ENCODE measurements at regions not wholly inside any gene's neighbourhood (a gene's known extent, or its start where the extent isn't known, plus 50 kb on each side); places are given as distances from the start of the nearest gene placed in this dataset.

- DNase-seq (ENCODE audit: low read depth): no peak
- no peak overlapping the region for H3K4me3 ChIP-seq (ENCODE audit: low read depth, low read length)
- TF ChIP-seq, protein P1, sequence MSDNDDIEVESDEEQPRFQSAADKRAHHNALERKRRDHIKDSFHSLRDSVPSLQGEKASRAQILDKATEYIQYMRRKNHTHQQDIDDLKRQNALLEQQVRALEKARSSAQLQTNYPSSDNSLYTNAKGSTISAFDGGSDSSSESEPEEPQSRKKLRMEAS (IDR thresholded peaks at IDR 0.05; ENCODE audit: low read depth, low read length): no peak
- TF ChIP-seq CTCF (IDR thresholded peaks at IDR 0.05; ENCODE audit: low read depth, low read length): no peak
- no peak for TF ChIP-seq MYC (IDR thresholded peaks at IDR 0.05; ENCODE audit: low read depth, low read length)
- no peak for TF ChIP-seq POLR2A (IDR thresholded peaks at IDR 0.05; ENCODE audit: extremely low read depth, insufficient read length)
Measured at GRCh38 chr18:39200153-39200552, 1634.6 kb upstream of the CELF4 start.

- H3K4me3 ChIP-seq (ENCODE audit: low read depth, low read length): no peak overlapping the region
- no peak for DNase-seq (ENCODE audit: low read depth)
- TF ChIP-seq CTCF (IDR thresholded peaks at IDR 0.05; ENCODE audit: low read depth, low read length): no peak
- TF ChIP-seq MYC (IDR thresholded peaks at IDR 0.05; ENCODE audit: low read depth, low read length): no peak
- no peak for TF ChIP-seq POLR2A (IDR thresholded peaks at IDR 0.05; ENCODE audit: extremely low read depth, insufficient read length)
Measured at GRCh38 chr18:39199231-39199855, 1633.7 kb upstream of the CELF4 start.

DNA sequence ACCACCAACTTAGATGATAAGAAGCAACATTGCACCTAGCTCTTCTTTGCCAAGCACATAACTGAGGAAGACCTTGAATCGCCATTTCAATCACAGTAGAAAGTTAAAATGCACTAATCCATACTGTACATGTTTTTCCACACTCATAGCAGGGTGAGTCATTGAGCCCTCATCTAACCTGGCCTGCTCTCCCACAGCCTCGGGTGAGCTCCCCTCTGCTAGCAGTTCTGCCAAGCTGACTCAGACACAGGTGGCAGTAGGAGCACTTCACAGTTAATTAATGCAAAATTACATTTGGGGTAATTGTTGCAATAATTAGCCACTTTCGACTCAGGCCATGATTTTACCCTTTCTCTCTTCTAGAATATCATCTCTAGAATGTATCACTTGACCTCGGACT lies 1632.8 kb upstream of the CELF4 start:
- TF ChIP-seq CTCF (IDR thresholded peaks at IDR 0.05; ENCODE audit: low read depth, low read length): no peak
- no peak for TF ChIP-seq MYC (IDR thresholded peaks at IDR 0.05; ENCODE audit: low read depth, low read length)
- TF ChIP-seq, protein P1 (IDR thresholded peaks at IDR 0.05; ENCODE audit: low read depth, low read length): no peak
- TF ChIP-seq POLR2A (IDR thresholded peaks at IDR 0.05; ENCODE audit: extremely low read depth, insufficient read length): no peak
- H3K4me3 ChIP-seq (ENCODE audit: low read depth, low read length): no peak overlapping the region
- no peak for DNase-seq (ENCODE audit: low read depth)

GRCh38 chr18:39191931-39192330 lies 1626.3 kb upstream of the CELF4 start:
- no peak overlapping the region for H3K4me3 ChIP-seq (ENCODE audit: low read depth, low read length)
- no peak for DNase-seq (ENCODE audit: low read depth)
- TF ChIP-seq, protein P1 (IDR thresholded peaks at IDR 0.05; ENCODE audit: low read depth, low read length): no peak
- TF ChIP-seq CTCF (IDR thresholded peaks at IDR 0.05; ENCODE audit: low read depth, low read length) (no peak), MYC (IDR thresholded peaks at IDR 0.05; ENCODE audit: low read depth, low read length) (no peak), POLR2A (IDR thresholded peaks at IDR 0.05; ENCODE audit: extremely low read depth, insufficient read length) (no peak)

- TF ChIP-seq CTCF (IDR thresholded peaks at IDR 0.05; ENCODE audit: low read depth, low read length): no peak
- no peak for TF ChIP-seq POLR2A (IDR thresholded peaks at IDR 0.05; ENCODE audit: extremely low read depth, insufficient read length)
- H3K4me3 ChIP-seq (ENCODE audit: low read depth, low read length): no peak overlapping the region
- DNase-seq (ENCODE audit: low read depth): no peak
Measured at GRCh38 chr18:39191058-39191457, 1625.5 kb upstream of the CELF4 start.

DNA sequence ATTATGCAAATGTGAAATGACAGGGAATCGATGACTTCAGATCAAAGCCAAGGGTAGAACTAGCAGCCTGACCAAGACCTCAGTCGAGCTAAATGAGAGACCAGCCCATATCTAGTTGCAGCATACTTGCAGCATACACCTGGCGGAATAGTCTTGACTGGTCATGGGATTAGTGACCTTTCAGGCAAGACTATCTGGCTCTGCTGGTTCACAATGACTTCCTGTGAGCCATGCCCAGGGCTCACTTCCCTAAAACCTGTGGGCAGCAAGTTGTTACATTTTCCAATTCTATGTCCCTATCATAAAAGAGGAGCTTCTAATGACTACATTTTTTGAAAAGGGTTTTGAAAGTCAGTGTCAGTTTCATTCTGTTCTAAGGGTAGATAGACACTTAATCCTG lies 1624.9 kb upstream of the CELF4 start:
- peak; percentile 1 for DNase-seq (ENCODE audit: low read depth)
- TF ChIP-seq CTCF (IDR thresholded peaks at IDR 0.05; ENCODE audit: low read depth, low read length) (no peak), POLR2A (IDR thresholded peaks at IDR 0.05; ENCODE audit: extremely low read depth, insufficient read length) (no peak), MYC (IDR thresholded peaks at IDR 0.05; ENCODE audit: low read depth, low read length) (no peak)
- TF ChIP-seq, protein P1 (IDR thresholded peaks at IDR 0.05; ENCODE audit: low read depth, low read length): no peak
- no peak overlapping the region for H3K4me3 ChIP-seq (ENCODE audit: low read depth, low read length)
